ENCODE measurements at regions not wholly inside any gene's neighbourhood (a gene's known extent, or its start where the extent isn't known, plus 50 kb on each side); places are given as distances from the start of the nearest gene placed in this dataset.

DNA sequence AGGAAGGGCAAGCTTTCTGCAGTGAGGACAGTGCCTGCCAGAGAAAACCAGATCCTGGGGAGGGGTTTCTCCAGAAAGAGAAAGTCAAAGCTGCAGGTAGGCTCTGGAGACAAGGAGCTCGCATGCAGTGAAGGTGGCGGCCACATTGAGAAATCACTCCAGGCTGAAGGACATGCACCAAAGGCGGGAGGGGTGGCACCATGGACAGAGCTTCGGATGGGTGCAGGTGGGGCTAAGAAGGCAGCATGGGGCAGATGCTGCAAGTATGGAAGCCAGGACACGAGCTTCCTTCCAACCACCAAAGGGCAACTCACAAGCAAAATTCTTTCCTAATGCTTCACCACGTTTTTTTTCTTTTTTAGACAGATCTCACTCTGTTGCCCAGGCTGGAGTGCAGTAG, 104.4 kb upstream of the SLC35G4 start:
- TF ChIP-seq CTCF (IDR thresholded peaks at IDR 0.05) (no peak), POLR2A (IDR thresholded peaks at IDR 0.05) (no peak)
